ENCODE measurements at regions not wholly inside any gene's neighbourhood (a gene's known extent, or its start where the extent isn't known, plus 50 kb on each side); places are given as distances from the start of the nearest gene placed in this dataset.

GRCh38 chr2:172216477-172216876 lies 113.8 kb upstream of the DLX2 start:
- H2AFZ ChIP-seq (ENCODE audit: low read depth, low read length) = no peak overlapping the region
- no peaks in the 10 kb centered on the region for H3K36me3 ChIP-seq (replicated peaks; ENCODE audit: low read depth, low read length)
- H3K4me3 ChIP-seq (ENCODE audit: low read length) = no peak overlapping the region
- no peak overlapping the region for H3K4me2 ChIP-seq (ENCODE audit: low read length)
- TF ChIP-seq EZH2phosphoT487 (IDR thresholded peaks at IDR 0.05; ENCODE audit: low read depth) (no peak), CTCF (IDR thresholded peaks at IDR 0.05; ENCODE audit: low read depth, low read length) (no peak)
- no peaks in the 10 kb centered on the region for H3K79me2 ChIP-seq (ENCODE audit: low read length)
- peaks cover 9% of the 10 kb centered on the region for H3K4me1 ChIP-seq (ENCODE audit: low read length)
- no peaks in the 10 kb centered on the region for H3K27me3 ChIP-seq (ENCODE audit: low read depth, low read length)
- no peaks in the 10 kb centered on the region for H3K9me3 ChIP-seq (ENCODE audit: insufficient read depth, low read length)
- no peaks in the 10 kb centered on the region for H4K20me1 ChIP-seq (ENCODE audit: insufficient read depth, low read length)
- no peak overlapping the region for H3K27ac ChIP-seq (ENCODE audit: low read length)
- no peak overlapping the region for H3K9ac ChIP-seq (ENCODE audit: low read length)

GRCh38 chr2:172219201-172219600 lies 116.5 kb upstream of the DLX2 start:
- no peak overlapping the region for H3K4me3 ChIP-seq (ENCODE audit: low read length)
- H3K36me3 ChIP-seq (replicated peaks; ENCODE audit: low read depth, low read length) = no peaks in the 10 kb centered on the region
- H4K20me1 ChIP-seq (ENCODE audit: insufficient read depth, low read length) = no peaks in the 10 kb centered on the region
- H3K9ac ChIP-seq (ENCODE audit: low read length) = no peak overlapping the region
- H3K27ac ChIP-seq (ENCODE audit: low read length) = no peak overlapping the region
- no peaks in the 10 kb centered on the region for H3K9me3 ChIP-seq (ENCODE audit: insufficient read depth, low read length)
- no peak overlapping the region for H3K4me2 ChIP-seq (ENCODE audit: low read length)
- peaks cover 9% of the 10 kb centered on the region for H3K4me1 ChIP-seq (ENCODE audit: low read length)
- no peaks in the 10 kb centered on the region for H3K79me2 ChIP-seq (ENCODE audit: low read length)
- H3K27me3 ChIP-seq (ENCODE audit: low read depth, low read length) = 0 out of 2 replicates have a peak, but pooled peaks cover 4% of the 10 kb centered on the region
- no peak overlapping the region for H2AFZ ChIP-seq (ENCODE audit: low read depth, low read length)
- TF ChIP-seq EZH2phosphoT487 (IDR thresholded peaks at IDR 0.05; ENCODE audit: low read depth) (no peak), CTCF (IDR thresholded peaks at IDR 0.05; ENCODE audit: low read depth, low read length) (no peak)

GRCh38 chr2:172220121-172220520 lies 117.4 kb upstream of the DLX2 start:
- no peaks in the 10 kb centered on the region for H3K9me3 ChIP-seq (ENCODE audit: insufficient read depth, low read length)
- H2AFZ ChIP-seq (ENCODE audit: low read depth, low read length) = no peak overlapping the region
- no peaks in the 10 kb centered on the region for H3K79me2 ChIP-seq (ENCODE audit: low read length)
- H3K27ac ChIP-seq (ENCODE audit: low read length) = no peak overlapping the region
- no peaks in the 10 kb centered on the region for H3K36me3 ChIP-seq (replicated peaks; ENCODE audit: low read depth, low read length)
- H3K4me3 ChIP-seq (ENCODE audit: low read length) = no peak overlapping the region
- TF ChIP-seq CTCF (IDR thresholded peaks at IDR 0.05; ENCODE audit: low read depth, low read length) (no peak), EZH2phosphoT487 (IDR thresholded peaks at IDR 0.05; ENCODE audit: low read depth) (no peak)
- peaks cover 9% of the 10 kb centered on the region for H3K4me1 ChIP-seq (ENCODE audit: low read length)
- H4K20me1 ChIP-seq (ENCODE audit: insufficient read depth, low read length) = no peaks in the 10 kb centered on the region
- no peak overlapping the region for H3K4me2 ChIP-seq (ENCODE audit: low read length)
- H3K27me3 ChIP-seq (ENCODE audit: low read depth, low read length) = peaks cover 4% of the 10 kb centered on the region; the same call in 1 of the 2 replicates
- no peak overlapping the region for H3K9ac ChIP-seq (ENCODE audit: low read length)

- H3K9ac ChIP-seq (ENCODE audit: low read length) = no peak overlapping the region
- H3K27ac ChIP-seq (ENCODE audit: low read length) = no peak overlapping the region
- H3K4me2 ChIP-seq (ENCODE audit: low read length) = no peak overlapping the region
- no peaks in the 10 kb centered on the region for H4K20me1 ChIP-seq (ENCODE audit: insufficient read depth, low read length)
- H3K9me3 ChIP-seq (ENCODE audit: insufficient read depth, low read length) = no peaks in the 10 kb centered on the region
- H3K4me1 ChIP-seq (ENCODE audit: low read length) = peaks cover 9% of the 10 kb centered on the region
- no peaks in the 10 kb centered on the region for H3K36me3 ChIP-seq (replicated peaks; ENCODE audit: low read depth, low read length)
- H3K79me2 ChIP-seq (ENCODE audit: low read length) = no peaks in the 10 kb centered on the region
- TF ChIP-seq EZH2phosphoT487 (IDR thresholded peaks at IDR 0.05; ENCODE audit: low read depth) (no peak), CTCF (IDR thresholded peaks at IDR 0.05; ENCODE audit: low read depth, low read length) (no peak)
- no peak overlapping the region for H3K4me3 ChIP-seq (ENCODE audit: low read length)
- H3K27me3 ChIP-seq (ENCODE audit: low read depth, low read length) = peaks cover 14% of the 10 kb centered on the region; the same call in 1 of the 2 replicates
- H2AFZ ChIP-seq (ENCODE audit: low read depth, low read length) = no peak overlapping the region
Observed at GRCh38 chr2:172223601-172224054, 120.9 kb upstream of the DLX2 start.

All from OCI-LY3 (cell line).